Endodermal cell (in vitro differentiated cells): ENCODE measurements at regions not wholly inside any gene's neighbourhood (a gene's known extent, or its start where the extent isn't known, plus 50 kb on each side); places are given as distances from the start of the nearest gene placed in this dataset.

Experiments
- DNase-seq: peaks from one replicate; pipeline ENCODE4 v3.0.0-alpha.2; 2017
- H3K27ac ChIP-seq: 2 replicates; pipeline ENCODE4 v1.5.1; 2013; ENCODE audit warnings: mild to moderate bottlenecking, low read depth, low read length, moderate library complexity
- H3K27me3 ChIP-seq: 2 replicates; pipeline ENCODE4 v1.6.1; 2013; ENCODE audit warnings: mild to moderate bottlenecking, low read length, moderate library complexity; ENCODE audit not compliant: insufficient read depth, control insufficient read depth, poor library complexity, severe bottlenecking
- H3K36me3 ChIP-seq: 2 replicates; pipeline ENCODE4 v1.7.0; 2013; ENCODE audit warnings: mild to moderate bottlenecking, low read length, moderate library complexity; ENCODE audit not compliant: control insufficient read depth, insufficient read depth
- H3K4me1 ChIP-seq: one replicate; pipeline ENCODE4 v1.7.0; 2013; ENCODE audit warnings: low read length; ENCODE audit not compliant: control insufficient read depth, insufficient read depth
- H3K4me3 ChIP-seq: 2 replicates; pipeline ENCODE4 v1.5.1; 2013; ENCODE audit warnings: mild to moderate bottlenecking, low read length, moderate library complexity
- H3K9ac ChIP-seq: 2 replicates; pipeline ENCODE4 v1.6.1; 2013; ENCODE audit warnings: mild to moderate bottlenecking, low read length, moderate library complexity; ENCODE audit not compliant: poor library complexity, severe bottlenecking; ENCODE audit errors: extremely low read depth
- H3K9me3 ChIP-seq: 2 replicates; pipeline ENCODE4 v1.6.1; 2013; ENCODE audit warnings: mild to moderate bottlenecking, low read length, moderate library complexity; ENCODE audit not compliant: control insufficient read depth
- H3K27ac Mint-ChIP-seq: 2 replicates; pipeline ENCODE4 v1.8.0; 2020; ENCODE audit warnings: mixed read lengths
- H3K27me3 Mint-ChIP-seq: 2 replicates; pipeline ENCODE4 v1.8.0; 2021; ENCODE audit warnings: mild to moderate bottlenecking, mixed read lengths; ENCODE audit not compliant: insufficient read depth
- H3K36me3 Mint-ChIP-seq: 2 replicates; pipeline ENCODE4 v1.8.0; 2020; ENCODE audit warnings: low read depth, mixed read lengths
- H3K4me1 Mint-ChIP-seq: 2 replicates; pipeline ENCODE4 v1.8.0; 2020; ENCODE audit warnings: mixed read lengths
- H3K4me3 Mint-ChIP-seq: 2 replicates; pipeline ENCODE4 v1.8.0; 2020; ENCODE audit warnings: mild to moderate bottlenecking, moderate library complexity, mixed read lengths
- H3K9me3 Mint-ChIP-seq: 2 replicates; pipeline ENCODE4 v1.8.0; 2020; ENCODE audit warnings: mild to moderate bottlenecking, mixed read lengths
- WGBS, 2 experiments: methylation state at CpG; one replicate each; pipeline versions ENCODE4 v1.1.5 to v1.1.7; 2013; ENCODE audit warnings: missing lambda C conversion rate in 2 of 2, mixed read lengths in 1 of 2; ENCODE audit not compliant: insufficient coverage in 1 of 2, insufficient read length in 1 of 2; 5-methylcytosine and 5-hydroxymethylcytosine counted together
- TF ChIP-seq, protein P1 (sequence below): fragments of 200-600 bp; sonication (generic); conservative IDR thresholded peaks from 2 replicates; pipeline ENCODE4 v1.5.0; 2021; ENCODE audit warnings: antibody characterized with exemption, mild to moderate bottlenecking

DNA sequence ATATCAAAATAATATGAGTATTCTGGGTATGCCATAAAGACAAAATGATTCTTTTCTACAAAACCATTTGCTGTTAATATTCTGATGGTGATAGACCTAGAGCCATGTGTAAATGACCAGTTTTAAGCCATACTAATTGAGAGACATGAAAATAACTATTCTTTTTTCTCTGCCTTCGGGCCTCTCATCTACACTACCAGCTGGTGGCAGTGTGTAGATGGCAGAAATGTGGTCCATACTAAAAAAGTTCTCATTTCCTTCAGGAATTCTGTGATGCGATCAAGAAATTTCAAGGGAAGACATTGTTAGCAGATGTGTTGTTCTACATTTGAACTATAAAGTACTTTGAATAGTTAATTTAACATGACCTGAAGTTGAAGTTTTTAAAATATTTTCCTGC, 485.2 kb downstream of the TRIB2 start:
- TF ChIP-seq, protein P1, sequence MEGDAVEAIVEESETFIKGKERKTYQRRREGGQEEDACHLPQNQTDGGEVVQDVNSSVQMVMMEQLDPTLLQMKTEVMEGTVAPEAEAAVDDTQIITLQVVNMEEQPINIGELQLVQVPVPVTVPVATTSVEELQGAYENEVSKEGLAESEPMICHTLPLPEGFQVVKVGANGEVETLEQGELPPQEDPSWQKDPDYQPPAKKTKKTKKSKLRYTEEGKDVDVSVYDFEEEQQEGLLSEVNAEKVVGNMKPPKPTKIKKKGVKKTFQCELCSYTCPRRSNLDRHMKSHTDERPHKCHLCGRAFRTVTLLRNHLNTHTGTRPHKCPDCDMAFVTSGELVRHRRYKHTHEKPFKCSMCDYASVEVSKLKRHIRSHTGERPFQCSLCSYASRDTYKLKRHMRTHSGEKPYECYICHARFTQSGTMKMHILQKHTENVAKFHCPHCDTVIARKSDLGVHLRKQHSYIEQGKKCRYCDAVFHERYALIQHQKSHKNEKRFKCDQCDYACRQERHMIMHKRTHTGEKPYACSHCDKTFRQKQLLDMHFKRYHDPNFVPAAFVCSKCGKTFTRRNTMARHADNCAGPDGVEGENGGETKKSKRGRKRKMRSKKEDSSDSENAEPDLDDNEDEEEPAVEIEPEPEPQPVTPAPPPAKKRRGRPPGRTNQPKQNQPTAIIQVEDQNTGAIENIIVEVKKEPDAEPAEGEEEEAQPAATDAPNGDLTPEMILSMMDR = peak; percentile 57
- H3K4me1 ChIP-seq = no peaks in the 10 kb centered on the region
- H3K4me3 ChIP-seq = no peak overlapping the region
- H3K9ac ChIP-seq = no peak overlapping the region
- Mint-ChIP-seq H3K9me3 (peaks cover 14% of the 10 kb centered on the region), H3K4me1 (no peaks in the 10 kb centered on the region), H3K27ac (no peak overlapping the region), H3K4me3 (no peak overlapping the region), H3K27me3 (no peaks in the 10 kb centered on the region), H3K36me3 (no peaks in the 10 kb centered on the region)
- no peaks in the 10 kb centered on the region for H3K36me3 ChIP-seq
- 96 to 100% methylated on average over 1 to 2 of the region's 2 CpGs for WGBS, 2 experiments
- H3K27ac ChIP-seq = no peak overlapping the region
- DNase-seq = no peak
- no peaks in the 10 kb centered on the region for H3K27me3 ChIP-seq
- H3K9me3 ChIP-seq = peaks cover 52% of the 10 kb centered on the region

DNA sequence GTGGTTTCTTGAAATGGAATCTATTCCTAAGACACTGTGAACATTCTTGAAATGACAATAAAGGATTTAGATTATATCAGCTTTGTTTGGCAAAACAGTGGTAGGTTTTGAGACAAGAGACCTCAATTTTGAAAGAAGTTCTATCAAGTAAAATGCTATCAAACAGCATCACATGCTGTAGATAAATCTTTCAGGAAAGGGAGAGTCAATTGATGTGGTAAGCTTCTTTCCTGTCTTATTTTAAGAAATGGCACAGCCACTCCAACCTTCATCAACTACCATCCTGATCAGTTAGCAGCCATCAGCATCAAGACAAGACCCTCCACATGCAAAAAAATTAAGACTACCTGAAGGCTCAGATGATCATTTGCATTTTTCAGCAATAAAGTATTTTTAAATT, 495.4 kb downstream of the TRIB2 start:
- Mint-ChIP-seq H3K36me3 (no peaks in the 10 kb centered on the region), H3K27ac (no peak overlapping the region), H3K4me3 (no peak overlapping the region), H3K9me3 (peaks cover 39% of the 10 kb centered on the region), H3K27me3 (no peaks in the 10 kb centered on the region), H3K4me1 (no peaks in the 10 kb centered on the region)
- DNase-seq = no peak
- TF ChIP-seq, protein P1 = no peak
- Histone ChIP-seq H3K4me1 (no peaks in the 10 kb centered on the region), H3K9ac (no peak overlapping the region), H3K4me3 (no peak overlapping the region), H3K27me3 (no peaks in the 10 kb centered on the region), H3K27ac (no peak overlapping the region), H3K9me3 (peaks cover 78% of the 10 kb centered on the region), H3K36me3 (no peaks in the 10 kb centered on the region)

DNA sequence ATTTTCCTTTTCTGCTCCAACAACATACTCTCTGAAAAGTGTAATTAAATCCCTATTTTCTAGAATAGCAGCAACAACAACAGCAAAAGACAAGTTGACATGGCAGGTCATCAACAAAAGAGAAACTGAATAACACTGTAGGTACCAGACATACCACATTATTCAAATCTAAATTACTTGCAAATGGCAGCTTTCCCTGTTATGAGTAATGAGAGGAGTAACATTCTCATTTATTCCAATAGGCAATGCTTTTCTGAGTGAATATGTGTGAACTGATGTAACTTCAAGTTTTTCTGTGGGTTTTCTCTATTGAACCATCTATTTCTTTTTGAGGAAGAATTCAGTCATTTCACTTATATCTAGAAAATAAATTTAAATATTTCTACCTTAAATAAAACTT, 501.5 kb downstream of the TRIB2 start:
- no peak overlapping the region for H3K27ac Mint-ChIP-seq
- TF ChIP-seq, protein P1 = no peak
- Histone ChIP-seq H3K27ac (no peak overlapping the region), H3K27me3 (no peaks in the 10 kb centered on the region), H3K9me3 (peaks cover 75% of the 10 kb centered on the region), H3K9ac (no peak overlapping the region), H3K36me3 (no peaks in the 10 kb centered on the region), H3K4me3 (no peak overlapping the region), H3K4me1 (no peaks in the 10 kb centered on the region)
- no peaks in the 10 kb centered on the region for H3K36me3 Mint-ChIP-seq
- H3K4me1 Mint-ChIP-seq = no peaks in the 10 kb centered on the region
- H3K27me3 Mint-ChIP-seq = no peaks in the 10 kb centered on the region
- H3K9me3 Mint-ChIP-seq = peaks cover 28% of the 10 kb centered on the region
- DNase-seq = no peak
- H3K4me3 Mint-ChIP-seq = no peak overlapping the region
